ENCODE measurements at regions not wholly inside any gene's neighbourhood (a gene's known extent, or its start where the extent isn't known, plus 50 kb on each side); places are given as distances from the start of the nearest gene placed in this dataset.

- no peak for TF ChIP-seq CTCF (IDR thresholded peaks at IDR 0.05)
- TF ChIP-seq EZH2phosphoT487 (IDR thresholded peaks at IDR 0.05), result no peak
- TF ChIP-seq EZH2 (IDR thresholded peaks at IDR 0.05), result no peak
Measured at GRCh38 chr6:140209775-140210174, 835.3 kb upstream of the CITED2 start.
